SK-N-SH treated with all-trans-retinoic acid at 6 μM for 48 hours (cell line): ENCODE measurements at regions not wholly inside any gene's neighbourhood (a gene's known extent, or its start where the extent isn't known, plus 50 kb on each side); places are given as distances from the start of the nearest gene placed in this dataset.

ENCODE experiments used
- BACH2 ChIP-seq: fragments of 250-450 bp; sonication (Bioruptor Pico); IDR thresholded peaks from 2 replicates; pipeline ENCODE4 v1.9.0; 2021; ENCODE audit warnings: mild to moderate bottlenecking, borderline replicate concordance
- CSRNP3 ChIP-seq: fragments of 250-450 bp; sonication (Bioruptor Pico); IDR thresholded peaks from 2 replicates; pipeline ENCODE4 v1.5.1; 2021; ENCODE audit warnings: mild to moderate bottlenecking, moderate library complexity
- TOX ChIP-seq: fragments of 250-450 bp; sonication (Bioruptor Pico); IDR thresholded peaks from 2 replicates; pipeline ENCODE4 v1.8.0; 2021; ENCODE audit warnings: mild to moderate bottlenecking, moderate library complexity, borderline replicate concordance

GRCh38 chr14:101102875-101103274 is 199.4 kb upstream of the RTL1 start:
- TF ChIP-seq BACH2 (CRISPR knock-in tag), result no peak
- no peak for TF ChIP-seq TOX
- no peak for TF ChIP-seq CSRNP3 (CRISPR knock-in tag)
